ENCODE measurements at regions not wholly inside any gene's neighbourhood (a gene's known extent, or its start where the extent isn't known, plus 50 kb on each side); places are given as distances from the start of the nearest gene placed in this dataset.

DNA sequence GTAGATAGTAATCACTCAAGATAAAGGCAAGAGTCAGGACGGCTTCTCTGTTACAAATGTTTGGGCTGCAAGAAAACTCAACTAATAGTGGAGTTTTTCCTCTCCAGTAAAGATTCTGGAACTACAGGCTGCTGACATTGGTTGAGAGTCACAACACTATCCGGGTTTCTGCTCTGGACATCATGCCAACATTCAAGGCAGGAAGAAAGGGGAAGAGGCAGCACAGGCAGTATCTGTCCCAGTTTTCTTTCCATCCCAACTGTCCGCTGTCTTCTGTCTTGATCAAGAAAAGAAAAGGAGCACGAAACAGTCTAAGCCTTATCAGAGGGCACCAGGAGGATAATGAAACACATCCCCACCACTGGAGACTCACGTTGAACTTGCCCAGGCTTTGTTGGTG, 132.1 kb downstream of the MAIP1 start:
- no peak overlapping the region for H3K4me3 ChIP-seq
- no peak overlapping the region for H3K27ac ChIP-seq
- DNase-seq (ENCODE audit: low spot score) = no peak
- TF ChIP-seq, protein P1, sequence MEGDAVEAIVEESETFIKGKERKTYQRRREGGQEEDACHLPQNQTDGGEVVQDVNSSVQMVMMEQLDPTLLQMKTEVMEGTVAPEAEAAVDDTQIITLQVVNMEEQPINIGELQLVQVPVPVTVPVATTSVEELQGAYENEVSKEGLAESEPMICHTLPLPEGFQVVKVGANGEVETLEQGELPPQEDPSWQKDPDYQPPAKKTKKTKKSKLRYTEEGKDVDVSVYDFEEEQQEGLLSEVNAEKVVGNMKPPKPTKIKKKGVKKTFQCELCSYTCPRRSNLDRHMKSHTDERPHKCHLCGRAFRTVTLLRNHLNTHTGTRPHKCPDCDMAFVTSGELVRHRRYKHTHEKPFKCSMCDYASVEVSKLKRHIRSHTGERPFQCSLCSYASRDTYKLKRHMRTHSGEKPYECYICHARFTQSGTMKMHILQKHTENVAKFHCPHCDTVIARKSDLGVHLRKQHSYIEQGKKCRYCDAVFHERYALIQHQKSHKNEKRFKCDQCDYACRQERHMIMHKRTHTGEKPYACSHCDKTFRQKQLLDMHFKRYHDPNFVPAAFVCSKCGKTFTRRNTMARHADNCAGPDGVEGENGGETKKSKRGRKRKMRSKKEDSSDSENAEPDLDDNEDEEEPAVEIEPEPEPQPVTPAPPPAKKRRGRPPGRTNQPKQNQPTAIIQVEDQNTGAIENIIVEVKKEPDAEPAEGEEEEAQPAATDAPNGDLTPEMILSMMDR (IDR thresholded peaks at IDR 0.05) = no peak

DNA sequence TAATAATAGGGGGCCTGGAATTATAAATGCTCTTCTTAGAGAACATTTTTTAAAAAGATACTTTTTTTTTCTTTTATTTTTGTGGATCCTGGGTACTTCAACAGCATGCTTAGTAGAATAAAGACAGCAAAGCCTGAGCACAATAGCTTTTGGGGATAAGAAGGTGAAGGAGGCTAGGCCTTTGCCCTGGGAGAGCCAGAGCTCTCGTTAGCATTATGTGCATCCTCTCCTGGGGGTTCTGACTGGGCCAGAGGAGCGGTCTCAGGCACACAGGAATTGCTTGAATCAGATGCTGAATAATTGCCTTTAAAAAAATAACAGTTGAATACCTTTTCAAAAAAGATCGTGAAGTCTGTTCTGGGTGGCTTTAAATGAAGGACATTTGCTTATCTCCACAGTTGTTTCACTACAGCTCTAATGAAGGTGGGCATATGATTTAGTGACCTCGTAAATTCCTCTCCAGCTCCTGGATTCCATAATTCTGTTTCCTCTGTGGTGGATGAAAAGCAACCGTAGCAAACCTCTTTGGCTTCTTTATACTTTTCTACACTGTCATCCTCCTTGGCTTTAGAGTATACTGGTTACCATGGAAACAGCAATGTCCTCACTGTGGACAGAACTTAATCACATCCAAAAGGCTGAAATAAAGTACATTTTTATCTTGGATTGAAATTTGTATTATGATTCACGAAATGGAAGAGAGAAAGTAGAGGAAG, 133.8 kb downstream of the MAIP1 start:
- TF ChIP-seq, protein P1 (IDR thresholded peaks at IDR 0.05) = no peak

GRCh38 chr2:200089756-200090109, 134.4 kb downstream of the MAIP1 start:
- no peak overlapping the region for H3K27ac ChIP-seq
- DNase-seq (ENCODE audit: low spot score) = no peak
- TF ChIP-seq, protein P1 (IDR thresholded peaks at IDR 0.05) = no peak
- no peak overlapping the region for H3K4me3 ChIP-seq

More for the DNA sequence above, 133.8 kb downstream of the MAIP1 start:
- H3K27ac ChIP-seq = no peak overlapping the region
- H3K4me3 ChIP-seq = no peak overlapping the region
- DNase-seq (ENCODE audit: low spot score) = no peak

GRCh38 chr2:200090683-200091082, 135.3 kb downstream of the MAIP1 start:
- TF ChIP-seq, protein P1 (IDR thresholded peaks at IDR 0.05) = no peak
- H3K4me3 ChIP-seq = no peak overlapping the region
- H3K27ac ChIP-seq = no peak overlapping the region
- no peak for DNase-seq (ENCODE audit: low spot score)

DNA sequence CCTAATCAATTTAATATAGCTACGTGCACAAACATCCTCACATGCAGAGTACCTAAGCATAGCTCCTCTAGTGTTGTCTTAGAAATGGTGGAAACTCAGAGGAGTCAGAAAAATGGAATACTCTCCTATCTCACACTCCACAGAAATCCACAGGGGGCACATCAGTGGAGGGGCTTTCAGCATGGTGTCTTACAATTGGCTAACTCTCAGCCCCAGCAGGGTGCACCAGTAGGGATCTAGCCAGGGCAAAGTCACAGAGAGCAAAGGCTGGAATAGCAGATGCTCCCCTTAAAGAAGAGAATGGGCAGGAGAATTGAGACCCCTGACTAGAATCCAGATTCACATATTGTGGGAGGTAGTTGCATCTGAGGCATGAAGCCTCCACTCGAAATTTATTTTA, 135.7 kb downstream of the MAIP1 start:
- H3K27ac ChIP-seq = no peak overlapping the region
- DNase-seq (ENCODE audit: low spot score) = no peak
- TF ChIP-seq, protein P1 (IDR thresholded peaks at IDR 0.05) = no peak
- no peak overlapping the region for H3K4me3 ChIP-seq

DNA sequence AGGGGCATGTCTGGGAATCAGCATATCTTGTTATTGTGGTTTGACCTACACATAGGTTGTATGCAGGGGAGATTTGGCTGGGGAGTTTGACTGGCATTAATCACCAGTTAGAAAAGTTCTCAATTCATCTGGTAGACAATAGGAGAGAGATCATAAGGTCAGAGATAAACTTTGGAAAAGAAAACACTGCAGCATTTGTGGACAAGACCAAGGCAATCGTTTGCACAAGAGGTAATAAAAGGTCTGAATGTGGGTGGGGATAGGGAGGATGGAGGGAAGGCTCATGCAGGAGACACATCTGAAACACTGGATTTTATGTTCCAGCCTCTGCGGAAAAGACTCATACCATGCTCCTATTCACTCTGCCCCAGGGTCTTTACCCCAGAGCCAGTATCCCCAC, 136.9 kb downstream of the MAIP1 start:
- H3K4me3 ChIP-seq = no peak overlapping the region
- no peak for DNase-seq (ENCODE audit: low spot score)
- no peak overlapping the region for H3K27ac ChIP-seq
- TF ChIP-seq, protein P1 (IDR thresholded peaks at IDR 0.05) = no peak

- no peak overlapping the region for H3K27ac ChIP-seq
These were observed 140.1 kb downstream of the MAIP1 start for GRCh38 chr2:200095436-200095835.

More at GRCh38 chr2:200095436-200095835, 140.1 kb downstream of the MAIP1 start:
- TF ChIP-seq, protein P1 (IDR thresholded peaks at IDR 0.05) = no peak
- no peak overlapping the region for H3K4me3 ChIP-seq
- DNase-seq (ENCODE audit: low spot score) = no peak
